NK-92 treated with Interleukin-12 subunit alpha and Interleukin-12 subunit beta, amount 100 ng/mL, for 24 hours (cell line): ENCODE measurements at regions not wholly inside any gene's neighbourhood (a gene's known extent, or its start where the extent isn't known, plus 50 kb on each side); places are given as distances from the start of the nearest gene placed in this dataset.

Experiments
- DNase-seq: peaks from one replicate; lab custom pipeline; 2025; lab: John Stamatoyannopoulos, UW

DNA sequence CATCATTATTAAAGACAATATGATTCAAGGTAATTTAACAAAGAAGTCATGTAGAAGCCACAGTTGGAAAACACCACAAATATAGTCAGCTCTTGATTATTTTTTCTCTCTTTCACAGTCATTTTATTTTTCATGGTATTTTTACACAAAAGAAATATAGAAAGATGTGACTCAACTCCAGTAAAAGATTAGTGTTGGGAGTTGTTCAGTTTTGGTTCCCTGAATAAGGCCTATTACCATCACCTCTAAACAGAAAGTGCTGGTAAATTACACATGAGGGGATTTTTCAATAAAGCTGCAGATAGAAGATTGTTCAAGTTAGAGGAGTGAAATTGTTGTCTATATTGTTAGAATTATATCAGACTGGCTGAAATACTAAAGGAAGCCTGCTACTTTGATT is 107.0 kb downstream of the DDIT4L start:
- no peak for DNase-seq

DNA sequence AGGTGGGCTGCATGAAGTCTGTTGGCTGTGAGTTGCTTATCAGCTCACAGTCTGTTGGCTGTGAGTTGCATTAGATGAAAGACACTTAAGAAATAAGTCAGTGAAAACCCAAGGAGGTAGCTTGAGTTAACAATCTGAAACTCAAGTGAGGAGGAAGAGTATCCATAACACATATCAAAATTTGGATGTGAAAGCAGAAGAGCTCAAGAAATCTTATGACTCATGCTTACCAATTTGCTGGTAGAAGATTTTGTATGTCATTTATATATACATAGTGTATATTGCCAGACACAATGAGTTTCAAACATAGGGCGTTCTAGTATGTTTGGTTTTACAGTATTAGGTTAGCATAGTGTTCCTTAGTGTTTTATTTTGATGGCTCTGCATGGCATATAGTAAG is 107.4 kb downstream of the DDIT4L start:
- DNase-seq, result no peak

DNA sequence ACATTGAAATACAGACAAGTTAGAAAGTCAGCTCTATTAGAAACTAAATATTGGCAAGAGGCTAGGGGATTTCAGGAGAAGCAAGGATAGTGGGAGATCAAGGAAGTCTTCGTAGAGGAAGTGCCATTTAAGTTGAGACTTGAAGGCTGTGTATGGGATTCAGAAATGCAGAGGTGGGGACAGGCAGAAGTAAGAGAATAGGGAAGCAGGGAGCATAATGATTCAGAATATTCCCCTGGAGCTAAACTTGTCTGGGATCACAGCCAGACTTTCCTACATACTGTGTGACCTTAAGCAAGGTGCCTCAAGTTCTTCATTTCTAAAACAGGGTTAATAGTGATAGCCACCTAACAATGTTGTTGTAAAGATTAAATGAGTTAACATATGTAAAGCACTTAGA is 108.8 kb downstream of the DDIT4L start:
- no peak for DNase-seq

DNA sequence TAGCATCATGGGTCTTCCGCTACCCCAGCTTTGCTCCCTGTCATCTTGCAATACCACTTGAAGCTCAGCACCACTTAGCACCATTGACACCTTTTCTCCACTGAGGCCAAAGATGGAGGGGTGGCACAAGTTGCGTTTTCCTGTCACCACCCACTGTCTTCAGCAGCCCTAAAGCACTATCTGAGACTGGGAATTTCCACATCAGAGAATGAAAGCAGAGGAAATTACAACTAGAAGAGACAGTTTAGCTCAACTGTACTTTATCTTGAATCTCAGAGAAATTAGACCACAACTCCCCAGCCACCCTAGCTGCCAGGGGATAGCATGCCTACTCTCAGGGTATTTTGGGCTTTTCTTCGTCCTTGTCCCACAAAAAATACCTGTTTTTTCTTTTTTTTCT is 111.0 kb downstream of the DDIT4L start:
- DNase-seq, result no peak

DNA sequence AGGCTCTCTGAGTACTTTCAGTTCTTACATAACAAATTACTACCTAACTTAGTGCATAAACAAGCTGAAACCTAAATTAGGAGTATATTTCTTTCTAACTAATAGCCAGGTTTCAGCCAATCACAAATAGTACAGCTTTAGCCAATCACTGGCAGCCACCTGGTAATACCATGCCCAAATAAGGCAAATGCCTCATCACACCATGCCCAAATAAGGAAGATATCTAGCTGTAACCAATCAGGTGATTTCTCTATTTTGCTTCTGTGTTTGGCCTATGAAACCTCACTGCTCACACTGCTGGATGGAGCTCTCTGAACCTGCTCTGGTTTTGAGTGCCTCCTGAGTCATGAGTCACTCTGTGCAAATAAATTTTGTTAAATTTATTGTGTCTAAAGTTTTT is 113.5 kb downstream of the DDIT4L start:
- DNase-seq, result no peak

DNA sequence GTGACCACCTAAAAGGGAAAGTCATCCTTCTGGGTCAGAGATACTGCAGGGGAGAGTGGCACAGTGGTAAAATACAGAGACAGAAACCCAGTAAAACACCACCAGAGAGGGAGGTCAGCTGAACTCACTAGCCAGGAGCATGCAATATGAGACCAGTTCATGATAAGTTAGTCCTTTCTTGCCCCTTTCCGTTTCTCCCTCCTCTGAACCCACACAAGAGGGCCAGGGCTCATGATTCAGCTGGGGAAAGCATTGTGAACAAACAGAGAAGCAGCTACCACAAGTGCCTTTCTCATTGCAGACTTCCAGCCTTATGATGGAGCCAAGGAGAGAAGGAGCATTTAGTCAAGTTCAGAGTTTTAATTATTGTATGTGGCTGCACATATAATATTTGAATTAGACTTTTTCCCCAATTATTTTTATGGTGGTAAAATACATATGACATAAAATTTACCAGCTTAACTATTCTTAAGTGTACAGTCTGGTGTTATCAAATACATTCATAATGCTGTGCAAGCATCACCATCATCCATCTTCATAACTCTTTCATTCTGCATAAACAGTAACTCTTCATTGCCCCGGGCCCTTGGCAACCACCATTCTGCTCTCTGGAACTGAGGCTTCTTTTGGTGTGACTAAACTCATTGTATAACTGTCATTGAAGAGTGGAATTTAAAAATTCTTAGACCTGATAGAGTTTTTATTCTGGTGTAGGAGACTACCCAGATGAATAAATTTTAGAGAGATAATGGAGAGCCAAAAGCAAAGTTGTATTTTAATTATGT is 114.6 kb downstream of the DDIT4L start:
- no peak for DNase-seq

- no peak for DNase-seq
Observed at GRCh38 chr4:100075056-100075455, 115.2 kb downstream of the DDIT4L start.

GRCh38 chr4:100071506-100071905 is 118.8 kb downstream of the DDIT4L start:
- no peak for DNase-seq

DNA sequence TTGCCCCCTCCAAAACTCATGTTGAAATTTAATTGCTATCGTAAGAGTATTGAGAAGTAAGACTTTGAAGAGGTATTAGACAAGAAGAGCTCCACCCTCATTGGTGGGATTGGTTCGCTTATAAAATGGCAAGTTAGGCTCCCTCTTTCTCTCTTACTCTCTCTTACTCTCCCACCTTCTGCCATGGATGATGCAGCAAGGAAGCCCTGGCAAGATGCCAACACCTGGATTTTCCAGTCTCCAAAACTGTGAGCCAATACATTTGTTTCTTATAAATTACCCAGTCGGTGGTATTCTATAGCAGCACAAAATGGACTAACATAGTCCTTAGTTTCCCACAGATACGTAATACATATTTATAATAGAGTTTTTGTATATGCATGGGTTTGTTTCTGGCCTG is 119.4 kb downstream of the DDIT4L start:
- no peak for DNase-seq

DNA sequence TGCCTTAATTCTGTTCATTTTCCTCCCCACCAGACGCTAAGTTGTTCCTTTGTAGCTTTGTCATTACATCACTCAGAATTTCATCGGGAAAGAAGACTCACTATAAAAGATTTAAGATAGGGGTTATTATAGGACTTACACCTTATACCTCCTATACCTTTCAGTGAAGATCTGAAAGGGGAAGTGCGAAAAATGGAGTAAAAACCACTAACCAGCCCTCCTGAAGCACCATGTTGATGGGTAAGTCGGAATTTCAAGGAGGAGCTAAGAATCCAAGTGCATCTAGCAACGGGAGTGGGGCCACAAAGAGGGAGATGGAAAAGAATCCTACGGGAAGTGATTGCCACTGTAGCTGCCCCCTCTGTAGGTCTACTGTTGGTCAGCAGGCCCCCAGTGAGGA is 119.1 kb upstream of the H2AZ1 start:
- DNase-seq, result no peak

GRCh38 chr4:100067255-100067654 is 117.2 kb upstream of the H2AZ1 start:
- DNase-seq, result no peak

DNA sequence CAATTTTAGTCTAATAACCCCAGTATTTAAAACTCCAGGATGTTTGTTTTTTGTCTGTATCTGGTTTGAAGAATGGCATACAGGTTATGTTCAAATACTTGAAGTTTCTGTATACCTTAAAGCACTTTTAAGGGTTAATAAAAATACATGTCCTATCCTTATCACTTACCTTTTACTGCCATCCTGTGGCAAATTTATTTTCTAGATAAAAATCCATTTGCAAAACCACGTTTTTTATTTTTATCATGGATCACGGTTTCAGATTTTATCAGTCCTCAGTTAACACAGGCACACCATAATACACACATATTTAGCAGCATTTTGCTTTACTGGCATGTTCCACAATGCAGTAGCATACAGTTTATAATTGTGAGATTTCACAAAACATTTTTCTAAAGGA is 113.3 kb upstream of the H2AZ1 start:
- no peak for DNase-seq

DNA sequence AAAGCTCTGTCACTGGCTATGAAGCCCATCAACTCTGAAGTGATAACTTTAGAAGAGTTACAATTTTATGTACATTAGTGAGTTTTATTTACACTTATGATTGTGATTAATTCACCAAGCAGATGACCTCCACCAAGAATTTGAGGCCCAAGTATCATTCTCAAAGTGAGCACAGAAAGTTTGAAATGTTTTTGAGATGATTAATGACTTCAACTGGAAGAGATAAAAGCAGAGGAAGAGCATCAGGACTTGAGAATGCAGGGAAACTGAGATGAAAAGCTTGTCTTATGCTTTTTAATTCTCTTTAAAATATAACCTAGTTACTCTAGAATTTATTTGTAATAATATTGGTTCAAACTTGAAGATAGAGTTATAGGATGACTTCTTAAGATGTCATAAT is 112.8 kb upstream of the H2AZ1 start:
- no peak for DNase-seq

DNA sequence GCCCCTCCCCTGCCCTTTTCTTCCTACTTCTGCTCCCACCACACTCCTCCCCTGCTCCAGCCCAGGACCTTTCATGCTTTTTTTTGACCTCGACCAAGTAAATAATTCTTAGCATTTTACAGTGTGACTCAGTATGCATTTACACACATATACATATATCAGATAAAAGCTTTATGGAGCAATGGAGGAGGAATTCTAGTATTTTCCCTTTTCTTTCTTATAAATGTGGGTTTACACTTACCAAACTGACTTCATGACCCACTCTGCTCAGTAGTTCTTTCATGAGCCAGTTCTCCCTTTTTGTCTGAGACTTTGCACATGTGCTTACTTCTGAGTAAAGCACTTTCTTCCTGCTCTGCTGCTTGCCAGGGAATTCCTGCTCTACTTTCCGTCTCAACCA is 111.8 kb upstream of the H2AZ1 start:
- DNase-seq, result no peak

- no peak for DNase-seq
Observed at GRCh38 chr4:100060765-100061416, 110.8 kb upstream of the H2AZ1 start.

DNA sequence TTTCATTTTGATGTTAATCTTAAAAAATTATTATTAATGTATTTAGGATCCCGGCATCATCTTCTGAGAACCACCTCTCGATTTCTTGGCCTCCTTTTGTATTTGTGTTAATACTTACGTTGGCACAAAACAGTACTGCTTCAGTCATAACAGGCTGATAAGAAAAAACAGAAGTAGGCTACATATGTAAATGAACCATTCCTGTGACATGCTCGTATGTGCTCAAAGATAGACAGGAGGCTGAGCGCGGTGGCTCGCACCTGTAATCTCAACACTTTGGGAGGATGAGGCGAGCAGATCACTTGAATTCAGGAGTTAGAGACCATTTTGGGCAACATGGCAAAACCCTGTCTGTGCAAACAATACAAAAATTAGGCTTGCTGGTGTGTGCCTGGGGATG is 109.4 kb upstream of the H2AZ1 start:
- DNase-seq, result no peak

GRCh38 chr4:100056701-100057100 is 106.6 kb upstream of the H2AZ1 start:
- no peak for DNase-seq

GRCh38 chr4:100054071-100054470 is 104.0 kb upstream of the H2AZ1 start:
- no peak for DNase-seq

- no peak for DNase-seq
Observed at GRCh38 chr4:100049872-100050271, 99.8 kb upstream of the H2AZ1 start.

DNA sequence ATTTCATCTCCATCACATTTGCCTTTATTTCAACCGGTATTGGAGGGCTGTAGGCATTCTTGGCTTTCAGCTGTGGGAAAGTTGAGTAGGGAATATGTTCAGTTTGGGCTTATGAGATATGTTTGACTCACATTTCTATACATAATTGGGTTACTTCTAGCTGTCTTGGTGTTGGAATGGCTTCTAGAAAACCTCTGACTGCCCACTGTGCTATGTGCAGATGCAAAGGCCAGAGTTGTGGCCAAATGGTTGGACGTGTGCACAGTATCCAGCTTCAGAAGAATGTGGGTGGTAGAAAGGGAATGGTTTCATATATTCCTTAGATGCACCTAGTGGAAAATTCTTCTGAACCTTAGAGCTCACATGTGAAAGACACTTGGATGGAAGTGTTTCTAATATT is 92.6 kb upstream of the H2AZ1 start:
- DNase-seq, result no peak

GRCh38 chr4:100042235-100042634 is 92.2 kb upstream of the H2AZ1 start:
- no peak for DNase-seq

DNA sequence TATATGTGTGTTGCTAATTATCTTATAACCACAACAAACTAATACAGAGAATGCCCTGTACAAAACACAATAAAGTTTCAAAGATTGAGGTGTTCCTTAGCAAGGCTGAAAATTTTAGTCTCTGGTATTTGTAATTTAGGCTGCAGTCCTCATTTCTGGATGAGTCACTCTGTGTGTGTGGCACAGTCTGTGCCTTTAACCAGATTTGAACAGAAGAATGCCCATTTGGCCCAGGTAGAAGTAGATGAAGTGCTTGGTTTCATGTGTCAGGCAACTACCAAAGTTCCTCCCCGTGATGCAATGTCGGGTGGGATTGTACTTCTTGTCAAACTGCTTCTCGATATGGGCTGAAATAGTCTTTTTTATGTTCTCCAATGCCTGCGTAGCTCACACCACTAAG is 91.6 kb upstream of the H2AZ1 start:
- no peak for DNase-seq

DNA sequence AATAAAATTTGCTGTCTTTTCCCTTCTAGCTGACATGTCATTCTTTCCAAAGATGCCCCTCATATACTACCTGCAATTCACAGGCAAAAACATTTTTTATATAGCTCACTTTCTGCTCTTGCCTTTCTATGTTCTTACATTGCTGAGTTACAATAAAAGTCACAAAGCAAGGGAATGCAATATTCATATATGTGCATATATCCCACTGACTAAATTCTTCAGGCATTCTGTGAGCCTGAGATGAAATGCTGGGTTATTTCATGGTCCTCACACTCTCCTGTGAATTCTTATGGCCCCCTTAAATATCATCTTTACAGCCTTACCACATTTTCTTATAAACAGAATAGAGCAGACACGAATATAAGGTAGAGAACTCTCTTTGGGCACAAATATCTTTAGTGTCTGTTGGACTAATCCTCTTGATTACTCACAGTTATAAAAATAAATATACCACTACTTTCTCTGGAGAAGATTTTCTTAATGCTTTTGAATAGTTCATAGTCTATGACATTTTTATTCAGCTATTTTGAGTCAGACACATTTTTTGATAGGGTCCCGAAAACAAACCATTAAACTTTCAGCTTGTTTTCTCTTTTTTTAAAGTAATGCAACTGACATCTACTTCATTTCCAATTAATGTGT is 84.1 kb upstream of the H2AZ1 start:
- DNase-seq, result no peak
